Keratinocyte (primary cell): ENCODE measurements at regions not wholly inside any gene's neighbourhood (a gene's known extent, or its start where the extent isn't known, plus 50 kb on each side); places are given as distances from the start of the nearest gene placed in this dataset.

Experiments
- DNase-seq: peaks from one replicate; pipeline ENCODE4 v3.0.0-alpha.2; 2011; ENCODE audit warnings: low read depth, missing footprints, low spot score
- FAIRE-seq: peaks from 2 replicates; lab custom pipeline; 2011; peaks lifted over from hg19 to GRCh38; lab: Jason Lieb, UNC
- H2AFZ ChIP-seq: 2 replicates; pipeline ENCODE4 v1.6.0; 2012; ENCODE audit warnings: low read length, control low read depth, inconsistent platforms; ENCODE audit not compliant: control insufficient read depth
- H3K27ac ChIP-seq: 2 replicates; pipeline ENCODE4 v1.5.1; 2011; ENCODE audit warnings: low read length; ENCODE audit not compliant: control insufficient read depth, insufficient read depth
- H3K27me3 ChIP-seq: 3 replicates; pipeline ENCODE4 v1.6.0; 2011; ENCODE audit warnings: low read length; ENCODE audit not compliant: control insufficient read depth, insufficient read depth; ENCODE audit errors: extremely low read depth
- H3K36me3 ChIP-seq, 2 experiments: 2 replicates in 1 of 2; 3 replicates in 1 of 2; pipeline ENCODE4 v1.5.1; 2011; ENCODE audit warnings: low read length in 2 of 2, mild to moderate bottlenecking in 1 of 2; ENCODE audit not compliant: control insufficient read depth in 2 of 2, insufficient read depth in 2 of 2; ENCODE audit errors: extremely low read depth in 1 of 2
- H3K4me1 ChIP-seq: 3 replicates; pipeline ENCODE4 v1.5.1; 2011; ENCODE audit warnings: low read length; ENCODE audit not compliant: control insufficient read depth, insufficient read depth; ENCODE audit errors: extremely low read depth
- H3K4me2 ChIP-seq: 3 replicates; pipeline ENCODE4 v1.6.0; 2011; ENCODE audit warnings: low read depth, low read length; ENCODE audit not compliant: control insufficient read depth, insufficient read depth; ENCODE audit errors: extremely low read depth
- H3K4me3 ChIP-seq, 3 experiments: fragments of 200-600 bp in 1 of 3; sonication (generic) in 1 of 3; 2 replicates in 2 of 3; 3 replicates in 1 of 3; pipeline ENCODE4 v1.5.1; 2011 to 2016; ENCODE audit warnings: low read length in 3 of 3, mild to moderate bottlenecking in 3 of 3, control low read depth in 2 of 3, inconsistent platforms in 1 of 3, low read depth in 1 of 3, mixed read lengths in 1 of 3, mixed run types in 1 of 3, moderate library complexity in 1 of 3; ENCODE audit not compliant: control insufficient read depth in 2 of 3, insufficient read depth in 2 of 3; ENCODE audit errors: extremely low read depth in 1 of 3
- H3K79me2 ChIP-seq: 2 replicates; pipeline ENCODE4 v1.6.0; 2012; ENCODE audit warnings: low read length; ENCODE audit not compliant: control insufficient read depth, insufficient read depth
- H3K9ac ChIP-seq: 3 replicates; pipeline ENCODE4 v1.6.0; 2011; ENCODE audit warnings: low read length; ENCODE audit not compliant: control insufficient read depth, insufficient read depth; ENCODE audit errors: extremely low read depth
- H3K9me1 ChIP-seq: 3 replicates; pipeline ENCODE4 v1.6.0; 2011; ENCODE audit warnings: low read length; ENCODE audit not compliant: control insufficient read depth, insufficient read depth; ENCODE audit errors: extremely low read depth
- H3K9me3 ChIP-seq: 2 replicates; pipeline ENCODE4 v1.5.1; 2012; ENCODE audit warnings: low read depth, low read length; ENCODE audit not compliant: control insufficient read depth
- H4K20me1 ChIP-seq: 3 replicates; pipeline ENCODE4 v1.6.0; 2011; ENCODE audit warnings: low read length; ENCODE audit not compliant: control insufficient read depth, insufficient read depth; ENCODE audit errors: extremely low read depth
- EZH2 ChIP-seq: IDR thresholded peaks from one replicate; pipeline ENCODE4 v1.6.1; 2012; ENCODE audit warnings: inconsistent platforms, mild to moderate bottlenecking, low read length, moderate library complexity
- dilution Hi-C: fragments of 300-500 bp; cut with MboI; formaldehyde crosslinking; loops from one replicate; pipeline ENCODE4 v1.7.0; 2020; ENCODE audit warnings: low sequenced_read_pairs; ENCODE audit not compliant: extremely low pct_ligation_motif_present
- TF ChIP-seq, protein P1 (sequence below), 3 experiments: IDR thresholded peaks in 1 of 3; conservative IDR thresholded peaks in 1 of 3; optimal IDR thresholded peaks in 1 of 3; 2 replicates in 2 of 3; 3 replicates in 1 of 3; pipeline versions ENCODE3 to v1.5.1; 2011; ENCODE audit warnings: low read length in 3 of 3, mild to moderate bottlenecking in 3 of 3, moderate library complexity in 2 of 3, control low read depth in 1 of 3, inconsistent platforms in 1 of 3; ENCODE audit not compliant: insufficient read depth in 2 of 3; ENCODE audit errors: extremely low read depth in 1 of 3

DNA sequence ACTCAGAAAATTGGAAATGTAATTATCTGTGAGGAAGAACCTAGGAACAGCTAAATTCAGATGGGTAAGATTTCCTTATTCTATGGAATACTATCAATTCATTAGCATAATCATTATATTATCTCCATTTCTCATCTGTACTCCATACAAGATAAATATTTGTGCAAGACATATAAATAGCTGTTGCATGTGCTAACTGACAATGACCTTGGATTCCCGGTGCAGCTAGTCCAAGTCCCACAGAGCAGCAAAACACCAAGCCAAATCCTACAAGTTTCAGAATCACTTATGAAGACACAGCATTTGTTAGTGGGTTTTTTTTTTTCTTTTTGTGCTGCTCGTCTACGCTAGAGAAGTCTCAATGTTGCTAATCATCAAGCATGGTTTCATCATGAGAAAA lies 64.8 kb downstream of the NUDT12 start:
- H3K36me3 ChIP-seq: no peaks in the 10 kb centered on the region
- H3K27me3 ChIP-seq: peaks cover 4% of the 10 kb centered on the region
- no peaks in the 10 kb centered on the region for H3K79me2 ChIP-seq
- H3K9me3 ChIP-seq: no peaks in the 10 kb centered on the region
- H3K9me1 ChIP-seq: no peaks in the 10 kb centered on the region
- TF ChIP-seq, protein P1, sequence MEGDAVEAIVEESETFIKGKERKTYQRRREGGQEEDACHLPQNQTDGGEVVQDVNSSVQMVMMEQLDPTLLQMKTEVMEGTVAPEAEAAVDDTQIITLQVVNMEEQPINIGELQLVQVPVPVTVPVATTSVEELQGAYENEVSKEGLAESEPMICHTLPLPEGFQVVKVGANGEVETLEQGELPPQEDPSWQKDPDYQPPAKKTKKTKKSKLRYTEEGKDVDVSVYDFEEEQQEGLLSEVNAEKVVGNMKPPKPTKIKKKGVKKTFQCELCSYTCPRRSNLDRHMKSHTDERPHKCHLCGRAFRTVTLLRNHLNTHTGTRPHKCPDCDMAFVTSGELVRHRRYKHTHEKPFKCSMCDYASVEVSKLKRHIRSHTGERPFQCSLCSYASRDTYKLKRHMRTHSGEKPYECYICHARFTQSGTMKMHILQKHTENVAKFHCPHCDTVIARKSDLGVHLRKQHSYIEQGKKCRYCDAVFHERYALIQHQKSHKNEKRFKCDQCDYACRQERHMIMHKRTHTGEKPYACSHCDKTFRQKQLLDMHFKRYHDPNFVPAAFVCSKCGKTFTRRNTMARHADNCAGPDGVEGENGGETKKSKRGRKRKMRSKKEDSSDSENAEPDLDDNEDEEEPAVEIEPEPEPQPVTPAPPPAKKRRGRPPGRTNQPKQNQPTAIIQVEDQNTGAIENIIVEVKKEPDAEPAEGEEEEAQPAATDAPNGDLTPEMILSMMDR (optimal IDR thresholded peaks at IDR 0.05 in 1 of 3, IDR thresholded peaks at IDR 0.05 in 1 of 3, conservative IDR thresholded peaks at IDR 0.05 in 1 of 3; ENCODE audit: extremely low read depth in 1 of 3, insufficient read depth in 2 of 3, low read length in 3 of 3): no peak
- TF ChIP-seq EZH2: no peak
- DNase-seq (no peak), FAIRE-seq (no peak)
- H3K4me1 ChIP-seq: no peaks in the 10 kb centered on the region
- H3K4me2 ChIP-seq: no peak overlapping the region
- no peak overlapping the region for H3K4me3 ChIP-seq
- no peaks in the 10 kb centered on the region for H4K20me1 ChIP-seq
- H3K9ac ChIP-seq: no peak overlapping the region
- H3K27ac ChIP-seq: no peak overlapping the region
- no peak overlapping the region for H2AFZ ChIP-seq
- dilution Hi-C loops: no loop called here

DNA sequence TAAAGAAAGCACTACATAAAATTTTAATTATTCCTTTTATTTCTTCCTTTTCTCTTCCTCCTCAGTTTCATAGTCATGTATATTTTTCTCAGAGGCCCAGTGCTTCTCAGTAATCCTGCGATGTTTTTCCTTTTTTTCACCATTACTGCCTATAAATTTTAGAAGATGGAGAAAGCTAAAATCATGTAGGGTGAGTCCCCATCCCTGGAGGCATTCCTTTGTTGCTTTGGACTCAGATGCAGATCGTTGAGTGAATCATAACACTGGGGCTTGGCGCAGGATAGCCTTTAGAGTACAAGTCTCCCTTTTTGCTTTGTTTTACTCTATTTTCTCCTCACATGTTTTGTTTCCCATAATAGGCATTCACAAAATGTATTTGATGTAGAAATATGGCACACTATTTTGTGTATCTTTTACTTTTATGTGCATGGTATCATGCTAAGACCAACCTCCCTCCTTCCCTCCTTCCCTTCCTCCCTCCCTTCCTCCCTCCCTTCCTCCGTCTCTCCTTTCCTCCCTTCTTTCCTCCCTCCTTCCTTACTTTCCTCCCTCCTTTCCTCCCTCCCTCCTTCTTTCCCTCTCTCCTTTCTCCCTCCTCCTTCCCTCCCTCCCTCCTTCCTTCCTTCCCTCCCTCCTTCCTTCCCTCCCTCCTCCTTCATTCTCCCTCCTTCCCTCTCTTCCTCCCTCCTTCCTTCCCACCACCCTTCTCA lies 72.4 kb downstream of the NUDT12 start:
- DNase-seq: no peak
- H3K4me3 ChIP-seq: no peak overlapping the region
- no peak overlapping the region for H3K9ac ChIP-seq
- no peaks in the 10 kb centered on the region for H3K36me3 ChIP-seq
- no peaks in the 10 kb centered on the region for H4K20me1 ChIP-seq
- TF ChIP-seq EZH2: no peak
- TF ChIP-seq, protein P1 (optimal IDR thresholded peaks at IDR 0.05 in 1 of 3, IDR thresholded peaks at IDR 0.05 in 1 of 3, conservative IDR thresholded peaks at IDR 0.05 in 1 of 3; ENCODE audit: extremely low read depth in 1 of 3, insufficient read depth in 2 of 3, low read length in 3 of 3): no peak
- peaks cover 2% of the 10 kb centered on the region for H3K27me3 ChIP-seq
- H3K9me1 ChIP-seq: no peaks in the 10 kb centered on the region
- no peak overlapping the region for H3K4me2 ChIP-seq
- dilution Hi-C loops: no loop called here
- no peak for FAIRE-seq
- no peak overlapping the region for H3K27ac ChIP-seq
- H3K9me3 ChIP-seq: no peaks in the 10 kb centered on the region
- no peak overlapping the region for H2AFZ ChIP-seq
- H3K4me1 ChIP-seq: no peaks in the 10 kb centered on the region
- H3K79me2 ChIP-seq: no peaks in the 10 kb centered on the region
